HepG2 (cell line): ENCODE measurements at regions not wholly inside any gene's neighbourhood (a gene's known extent, or its start where the extent isn't known, plus 50 kb on each side); places are given as distances from the start of the nearest gene placed in this dataset.

Experiments used
- ATAC-seq: fragments of 200-7000 bp; cut with Tn5 transposase; 3 replicates; pipeline ENCODE4 v1.9.1; 2020; ENCODE audit warnings: mild to moderate bottlenecking, moderate library complexity
- BruUV-seq: library from RNA; stranded (reverse); fragments of 400-500 nt; replicated peaks from 2 replicates; lab custom pipeline; 2021; lab: Mats Ljungman, UMichigan
- CTCF ChIA-PET: fragments of 300-600 bp; formaldehyde crosslinking; extraction: SDS; loops from one replicate; lab custom pipeline; 2021; ENCODE audit warnings: low total read pairs, inconsistent platforms, low intra/inter-chr PET ratio; lab: Yijun Ruan, JAX
- POLR2A ChIA-PET: fragments of 350-600 bp; sonication (Branson Sonifier 250); formaldehyde crosslinking; loops from one replicate; lab custom pipeline; 2020; ENCODE audit warnings: antibody characterized with exemption, inconsistent platforms; lab: Yijun Ruan, JAX
- DNase-seq: peaks from one replicate; pipeline ENCODE4 v3.0.0-alpha.2; 2015; ENCODE audit warnings: low spot score
- FAIRE-seq: peaks from 3 replicates; lab custom pipeline; 2011; peaks lifted over from hg19 to GRCh38; lab: Jason Lieb, UNC
- H2AFZ ChIP-seq: one replicate; pipeline ENCODE4 v1.6.1; 2011; ENCODE audit warnings: low read length, inconsistent platforms
- H3K27ac ChIP-seq: fragments of 300-600 bp; 3 replicates; pipeline ENCODE4 v1.8.0; 2011; ENCODE audit warnings: mixed run types, mild to moderate bottlenecking, mixed read lengths, low read length, inconsistent platforms; ENCODE audit not compliant: insufficient read depth; ENCODE audit errors: extremely low read length
- H3K27me3 ChIP-seq, 2 experiments: fragments of 200-600 bp in 1 of 2; 2 replicates in 1 of 2; 3 replicates in 1 of 2; pipeline versions ENCODE4 v1.6.0 to v1.8.0; 2011; ENCODE audit warnings: low read length in 2 of 2, mild to moderate bottlenecking in 2 of 2, moderate library complexity in 2 of 2, inconsistent platforms in 1 of 2; ENCODE audit not compliant: insufficient read depth in 2 of 2, control insufficient read depth in 1 of 2
- H3K36me3 ChIP-seq, 2 experiments: fragments of 200-600 bp in 1 of 2; replicated peaks in 1 of 2; 2 replicates in 1 of 2; 3 replicates in 1 of 2; pipeline versions ENCODE4 v1.5.1 to v1.8.0; 2011; ENCODE audit warnings: low read length in 2 of 2, inconsistent platforms in 1 of 2; ENCODE audit not compliant: insufficient read depth in 2 of 2, control insufficient read depth in 1 of 2
- H3K4me1 ChIP-seq: 2 replicates; pipeline ENCODE4 v1.5.1; 2012; ENCODE audit warnings: low read length, inconsistent platforms; ENCODE audit not compliant: insufficient read depth
- H3K4me2 ChIP-seq: 2 replicates; pipeline ENCODE4 v1.6.0; 2011; ENCODE audit warnings: low read depth, low read length, inconsistent platforms
- H3K4me3 ChIP-seq, 3 experiments: fragments of 200-600 bp in 1 of 3; sonication (generic), shearing (Covaris generic) in 1 of 3; replicated peaks in 1 of 3; 2 replicates each; pipeline ENCODE4 v1.5.1; 2011 to 2016; ENCODE audit warnings: low read length in 3 of 3, inconsistent platforms in 2 of 3, low read depth in 2 of 3, mild to moderate bottlenecking in 2 of 3, control low read depth in 1 of 3, mixed read lengths in 1 of 3; ENCODE audit not compliant: insufficient read depth in 1 of 3
- H3K79me2 ChIP-seq: one replicate; pipeline ENCODE4 v1.6.1; 2011; ENCODE audit warnings: low read length, inconsistent platforms; ENCODE audit not compliant: insufficient read depth
- H3K9ac ChIP-seq: 2 replicates; pipeline ENCODE4 v1.6.0; 2011; ENCODE audit warnings: mild to moderate bottlenecking, low read depth, low read length, inconsistent platforms; ENCODE audit not compliant: insufficient read depth
- H3K9me3 ChIP-seq: 2 replicates; pipeline ENCODE4 v1.5.1; 2012; ENCODE audit warnings: mild to moderate bottlenecking, low read length
- H4K20me1 ChIP-seq: 2 replicates; pipeline ENCODE4 v1.6.0; 2011; ENCODE audit warnings: inconsistent platforms, mild to moderate bottlenecking, low read length, moderate library complexity; ENCODE audit not compliant: insufficient read depth
- ARID2 ChIP-seq: sonication (generic); formaldehyde crosslinking; IDR thresholded peaks from 2 replicates; pipeline ENCODE4 v1.8.1; 2022; ENCODE audit warnings: mild to moderate bottlenecking, missing genetic modification reagents, borderline replicate concordance
- FOXA1 ChIP-seq, 2 experiments: fragments of 450-650 bp in 1 of 2; sonication (generic) in 1 of 2; formaldehyde crosslinking in 1 of 2; IDR thresholded peaks; 2 replicates each; pipeline versions ENCODE4 v1.4.0 to v1.6.1; 2016 to 2020; ENCODE audit warnings: missing genetic modification reagents in 1 of 2
- HCFC1 ChIP-seq: fragments of 150-350 bp; IDR thresholded peaks from 2 replicates; pipeline ENCODE4 v1.6.1; 2014; ENCODE audit warnings: low read depth, low read length
- HNF1A ChIP-seq, 2 experiments: sonication (generic) in 1 of 2; formaldehyde crosslinking in 1 of 2; IDR thresholded peaks; 2 replicates each; pipeline versions ENCODE4 v1.4.0 to v1.6.1; 2016 to 2020; ENCODE audit warnings: borderline replicate concordance in 1 of 2, low read depth in 1 of 2, mild to moderate bottlenecking in 1 of 2, missing genetic modification reagents in 1 of 2
- NFE2 ChIP-seq: sonication (generic); formaldehyde crosslinking; IDR thresholded peaks from 2 replicates; pipeline ENCODE4 v1.4.0; 2020; ENCODE audit warnings: missing genetic modification reagents
- SOX6 ChIP-seq, 2 experiments: fragments of 450-650 bp in 1 of 2; sonication (generic) in 1 of 2; formaldehyde crosslinking in 1 of 2; IDR thresholded peaks; 2 replicates each; pipeline versions ENCODE4 v1.4.0 to v1.6.1; 2017 to 2020; ENCODE audit warnings: antibody characterized with exemption in 1 of 2, mild to moderate bottlenecking in 1 of 2, missing genetic modification reagents in 1 of 2
- TCF7 ChIP-seq: sonication (generic); IDR thresholded peaks from 2 replicates; pipeline ENCODE4 v1.6.1; 2016; ENCODE audit warnings: antibody characterized with exemption, low read depth
- ZFP36 ChIP-seq: fragments of 150-350 bp; IDR thresholded peaks from 2 replicates; pipeline ENCODE4 v1.6.1; 2018; ENCODE audit warnings: borderline replicate concordance, low read length, low read depth; ENCODE audit not compliant: partially characterized antibody
- ZMYM3 ChIP-seq: sonication (generic); formaldehyde crosslinking; IDR thresholded peaks from 2 replicates; pipeline ENCODE4 v1.5.1; 2020; ENCODE audit warnings: mild to moderate bottlenecking, missing genetic modification reagents
- ZNF510 ChIP-seq: sonication (generic); formaldehyde crosslinking; IDR thresholded peaks from 2 replicates; pipeline ENCODE4 v1.4.0; 2020; ENCODE audit warnings: low read depth, mild to moderate bottlenecking, missing genetic modification reagents
- ZSCAN12 ChIP-seq: sonication (generic); formaldehyde crosslinking; IDR thresholded peaks from 2 replicates; pipeline ENCODE4 v1.9.0; 2021; ENCODE audit warnings: mild to moderate bottlenecking, missing genetic modification reagents
- WGBS: methylation state at CpG from one replicate; pipeline ENCODE4 v1.1.6; 2017; ENCODE audit warnings: low lambda C conversion rate; 5-methylcytosine and 5-hydroxymethylcytosine counted together
- in situ Hi-C: cut with HindIII; loops from 2 replicates; pipeline ENCODE4 v1.10.0; 2017; ENCODE audit warnings: low pct_unique_long_range_greater_than_20kb; ENCODE audit not compliant: extremely low pct_ligation_motif_present
- intact Hi-C: fragments of 100-400 bp; cut with micrococcal nuclease; formaldehyde crosslinking; loops from one replicate; pipeline ENCODE4 v1.10.0; 2022; ENCODE audit not compliant: unreplicated experiment
- TF ChIP-seq, protein P1 (sequence below): IDR thresholded peaks from 2 replicates; pipeline ENCODE4 v1.6.1; 2016; ENCODE audit warnings: control low read depth

- peak; percentile 41; the same call in 2 of the 3 replicates for ATAC-seq
- no peak overlapping the region for H3K27ac ChIP-seq
- no peak for DNase-seq
- no peaks in the 10 kb centered on the region for H3K36me3 ChIP-seq
- H4K20me1 ChIP-seq = no peaks in the 10 kb centered on the region
- no peaks in the 10 kb centered on the region; a peak in 1 of 5 replicates for H3K27me3 ChIP-seq
- no peak overlapping the region for H3K4me2 ChIP-seq
- H2AFZ ChIP-seq = no peak overlapping the region
- H3K79me2 ChIP-seq = no peaks in the 10 kb centered on the region
- H3K4me3 ChIP-seq = no peak overlapping the region
- FAIRE-seq = no peak
- BruUV-seq = no TSS peak
- H3K9ac ChIP-seq = no peak overlapping the region
- CTCF ChIA-PET = no interaction called here
- intact Hi-C loops = no loop called here
- WGBS = 39% methylated on average over 4 of the region's 4 CpGs
- H3K9me3 ChIP-seq = no peaks in the 10 kb centered on the region
- no peaks in the 10 kb centered on the region for H3K4me1 ChIP-seq
- in situ Hi-C loops = no loop called here
- TF ChIP-seq ZFP36 (no peak), FOXA1 (IDR thresholded peaks at IDR 0.05) (no peak), FOXA1 (CRISPR knock-in tag; IDR thresholded peaks at IDR 0.05) (0 out of 2 replicates have a peak, but pooled peaks have one; percentile 9)
- POLR2A ChIA-PET = no interaction called here
These were observed 73.3 kb downstream of the GLYATL1 start for GRCh38 chr11:59012398-59013265.

- intact Hi-C loops = no loop called here
- Histone ChIP-seq H3K9ac (no peak overlapping the region), H3K9me3 (no peaks in the 10 kb centered on the region), H3K36me3 (no peaks in the 10 kb centered on the region), H3K27ac (no peak overlapping the region), H4K20me1 (no peaks in the 10 kb centered on the region), H3K4me3 (no peak overlapping the region), H3K27me3 (no peaks in the 10 kb centered on the region), H3K4me1 (peaks cover 10% of the 10 kb centered on the region), H3K79me2 (no peaks in the 10 kb centered on the region), H2AFZ (no peak overlapping the region), H3K4me2 (no peak overlapping the region)
- FAIRE-seq (peak; percentile 21), ATAC-seq (0 out of 3 replicates have a peak, but pooled peaks have one; percentile 23), DNase-seq (peak; percentile 76)
- POLR2A ChIA-PET = no interaction called here
- in situ Hi-C loops = no loop called here
- WGBS = 3% methylated on average over 4 of the region's 4 CpGs
- BruUV-seq = no TSS peak
- CTCF ChIA-PET = no interaction called here
- no peak for TF ChIP-seq ZNF510 (CRISPR knock-in tag)
- no peak for TF ChIP-seq ZMYM3 (CRISPR knock-in tag)
- no peak for TF ChIP-seq NFE2 (CRISPR knock-in tag)
- TF ChIP-seq TCF7 = 0 out of 2 replicates have a peak, but pooled peaks have one; percentile 20
- TF ChIP-seq ARID2 (CRISPR knock-in tag) = no peak
- no peak for TF ChIP-seq HCFC1
- peak; percentile 39; the same call in 1 of the 2 replicates for TF ChIP-seq HNF1A (IDR thresholded peaks at IDR 0.05; ENCODE audit: low read depth)
- no peak for TF ChIP-seq HNF1A (CRISPR knock-in tag; IDR thresholded peaks at IDR 0.05; ENCODE audit: borderline replicate concordance)
- TF ChIP-seq, protein P1, sequence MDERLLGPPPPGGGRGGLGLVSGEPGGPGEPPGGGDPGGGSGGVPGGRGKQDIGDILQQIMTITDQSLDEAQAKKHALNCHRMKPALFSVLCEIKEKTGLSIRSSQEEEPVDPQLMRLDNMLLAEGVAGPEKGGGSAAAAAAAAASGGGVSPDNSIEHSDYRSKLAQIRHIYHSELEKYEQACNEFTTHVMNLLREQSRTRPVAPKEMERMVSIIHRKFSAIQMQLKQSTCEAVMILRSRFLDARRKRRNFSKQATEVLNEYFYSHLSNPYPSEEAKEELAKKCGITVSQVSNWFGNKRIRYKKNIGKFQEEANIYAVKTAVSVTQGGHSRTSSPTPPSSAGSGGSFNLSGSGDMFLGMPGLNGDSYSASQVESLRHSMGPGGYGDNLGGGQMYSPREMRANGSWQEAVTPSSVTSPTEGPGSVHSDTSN (CRISPR knock-in tag) = no peak
- TF ChIP-seq SOX6 (IDR thresholded peaks at IDR 0.05) = no peak
- TF ChIP-seq SOX6 (CRISPR knock-in tag; IDR thresholded peaks at IDR 0.05) = peak; percentile 43; the same call in 1 of the 2 replicates
- TF ChIP-seq ZSCAN12 (CRISPR knock-in tag) = no peak
These were observed 61.0 kb upstream of the GLYATL1B start for GRCh38 chr11:59025097-59025496.
